ENCODE measurements at regions not wholly inside any gene's neighbourhood (a gene's known extent, or its start where the extent isn't known, plus 50 kb on each side); places are given as distances from the start of the nearest gene placed in this dataset.

DNA sequence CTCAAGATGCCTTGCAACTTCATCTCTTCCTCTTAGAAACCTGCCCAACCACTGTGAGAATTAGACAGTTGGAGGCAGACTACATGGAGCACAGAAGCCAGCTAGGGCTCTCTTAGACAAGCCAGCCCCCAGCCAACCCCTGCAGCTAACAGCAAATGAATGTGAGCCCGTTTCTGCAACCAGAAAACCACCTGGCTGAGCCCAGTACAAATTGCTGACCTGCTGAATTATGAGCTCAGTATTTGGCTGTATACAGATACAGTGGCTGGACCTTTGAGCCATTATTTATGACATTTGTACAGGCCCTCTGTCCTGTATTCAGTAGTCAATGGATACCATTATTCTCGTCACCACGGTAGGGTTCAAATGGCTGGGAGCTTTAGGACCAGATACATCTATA is 112.9 kb downstream of the TBX5 start:
- TF ChIP-seq, protein P1, sequence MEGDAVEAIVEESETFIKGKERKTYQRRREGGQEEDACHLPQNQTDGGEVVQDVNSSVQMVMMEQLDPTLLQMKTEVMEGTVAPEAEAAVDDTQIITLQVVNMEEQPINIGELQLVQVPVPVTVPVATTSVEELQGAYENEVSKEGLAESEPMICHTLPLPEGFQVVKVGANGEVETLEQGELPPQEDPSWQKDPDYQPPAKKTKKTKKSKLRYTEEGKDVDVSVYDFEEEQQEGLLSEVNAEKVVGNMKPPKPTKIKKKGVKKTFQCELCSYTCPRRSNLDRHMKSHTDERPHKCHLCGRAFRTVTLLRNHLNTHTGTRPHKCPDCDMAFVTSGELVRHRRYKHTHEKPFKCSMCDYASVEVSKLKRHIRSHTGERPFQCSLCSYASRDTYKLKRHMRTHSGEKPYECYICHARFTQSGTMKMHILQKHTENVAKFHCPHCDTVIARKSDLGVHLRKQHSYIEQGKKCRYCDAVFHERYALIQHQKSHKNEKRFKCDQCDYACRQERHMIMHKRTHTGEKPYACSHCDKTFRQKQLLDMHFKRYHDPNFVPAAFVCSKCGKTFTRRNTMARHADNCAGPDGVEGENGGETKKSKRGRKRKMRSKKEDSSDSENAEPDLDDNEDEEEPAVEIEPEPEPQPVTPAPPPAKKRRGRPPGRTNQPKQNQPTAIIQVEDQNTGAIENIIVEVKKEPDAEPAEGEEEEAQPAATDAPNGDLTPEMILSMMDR (IDR thresholded peaks at IDR 0.05) = no peak
- TF ChIP-seq ZFX (IDR thresholded peaks at IDR 0.05; ENCODE audit: borderline replicate concordance) = no peak

Data from 22Rv1 (cell line).